NOMO-1 (cell line): ENCODE measurements at regions not wholly inside any gene's neighbourhood (a gene's known extent, or its start where the extent isn't known, plus 50 kb on each side); places are given as distances from the start of the nearest gene placed in this dataset.
"Not testable (repeated sequence)": the region's sequence is repeated elsewhere in the genome, so short reads cannot be mapped to it uniquely, and the experiment has no call there.

Experiments used
- DNase-seq, 2 experiments: peaks; one replicate each; lab custom pipeline; 2025; ENCODE audit not compliant: unreplicated experiment in 2 of 2; lab: John Stamatoyannopoulos, UW

DNA sequence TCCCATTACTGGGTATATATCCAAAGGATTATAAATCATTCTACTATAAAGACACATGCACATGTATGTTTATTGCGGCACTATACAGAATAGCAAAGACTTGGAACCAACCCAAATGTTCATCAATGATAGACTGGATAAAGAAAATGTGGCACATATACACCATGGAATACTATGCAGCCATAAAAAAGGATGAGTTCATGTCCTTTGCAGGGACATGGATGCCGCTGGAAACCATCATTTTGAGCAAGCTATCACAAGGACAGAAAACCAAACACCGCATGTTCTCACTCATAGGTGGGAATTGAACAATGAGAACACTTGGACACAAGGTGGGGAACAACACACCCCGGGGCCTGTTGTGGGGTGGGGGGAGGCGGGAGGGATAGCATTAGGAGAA, 57.0 kb upstream of the NEUROD1 start:
- DNase-seq, result not testable (repeated sequence)

DNA sequence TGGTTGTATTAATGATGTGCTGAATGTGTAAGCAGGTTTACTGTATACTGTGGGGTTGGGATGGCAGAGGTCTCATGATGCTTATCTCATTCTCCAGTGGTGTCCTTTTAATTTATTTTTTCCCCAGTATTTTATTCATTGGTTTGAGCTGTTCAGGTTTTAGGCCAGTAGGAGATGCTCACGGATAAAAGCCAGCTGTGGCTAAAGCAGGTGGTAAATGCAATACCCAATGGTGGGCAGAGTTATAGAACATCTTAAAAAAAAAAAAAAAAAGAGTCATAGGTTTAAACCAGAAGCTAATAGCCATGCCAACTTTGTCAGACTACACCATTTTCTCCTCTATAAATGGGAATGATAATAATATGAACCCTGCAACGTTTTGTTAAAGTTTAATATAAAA, 57.8 kb upstream of the NEUROD1 start:
- DNase-seq, result peak in 1 of 2 experiments; percentile 3

DNA sequence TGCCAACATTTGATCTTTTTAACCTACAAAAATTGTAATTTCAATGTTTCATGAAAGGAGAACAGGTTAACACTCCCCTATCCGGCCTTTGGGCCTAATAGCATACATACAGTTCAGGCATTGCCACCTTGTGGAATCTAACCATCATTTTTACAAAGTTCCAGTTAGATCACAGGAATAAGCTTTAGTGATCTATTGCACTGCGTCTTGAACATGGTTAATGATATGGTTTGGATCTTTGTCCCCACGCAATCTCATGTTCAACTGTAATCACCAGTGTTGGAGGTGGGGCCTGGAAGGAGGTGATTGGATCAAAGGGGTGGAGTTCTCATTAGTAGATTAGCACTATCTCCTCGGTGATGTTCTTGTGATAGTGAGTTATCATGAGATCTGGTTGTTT, 58.2 kb upstream of the NEUROD1 start:
- DNase-seq, result no peak

DNA sequence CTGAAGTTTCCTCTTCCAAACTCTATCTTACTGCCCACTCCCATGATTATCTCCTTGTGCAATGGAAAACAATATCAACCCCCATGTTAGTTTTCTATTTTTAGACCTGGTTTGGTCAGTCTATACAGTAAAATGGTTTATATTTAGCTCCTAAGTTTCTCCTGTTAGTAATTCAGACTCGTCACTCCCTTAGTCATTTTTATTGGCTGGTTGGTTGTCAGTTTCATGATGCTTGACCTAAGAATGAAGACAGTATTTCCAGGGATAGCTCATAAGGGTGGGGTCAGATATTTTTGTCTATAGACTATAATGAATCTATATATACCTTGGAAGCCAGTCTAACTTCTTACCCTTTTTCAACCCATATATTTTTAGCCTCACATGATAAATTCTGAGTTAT, 61.4 kb upstream of the NEUROD1 start:
- no peak for DNase-seq

DNA sequence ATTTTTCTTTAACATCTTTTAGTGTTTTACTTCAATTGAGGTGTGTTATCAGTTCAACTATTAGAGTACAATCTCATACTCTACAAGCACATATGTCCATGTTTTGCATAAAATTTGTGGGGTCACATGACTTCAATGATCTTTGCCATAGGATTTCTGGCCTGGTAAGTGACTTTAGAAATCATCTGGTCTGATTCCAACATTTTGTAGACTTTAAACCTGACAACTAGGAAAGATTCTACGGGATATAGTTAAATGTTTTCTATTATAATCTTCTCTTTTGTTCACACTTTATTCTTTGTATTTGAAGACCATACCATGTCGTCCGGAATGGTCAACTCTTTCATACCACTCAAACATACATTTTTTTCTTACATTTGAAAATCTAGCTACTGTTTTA, 62.0 kb upstream of the NEUROD1 start:
- no peak for DNase-seq

DNA sequence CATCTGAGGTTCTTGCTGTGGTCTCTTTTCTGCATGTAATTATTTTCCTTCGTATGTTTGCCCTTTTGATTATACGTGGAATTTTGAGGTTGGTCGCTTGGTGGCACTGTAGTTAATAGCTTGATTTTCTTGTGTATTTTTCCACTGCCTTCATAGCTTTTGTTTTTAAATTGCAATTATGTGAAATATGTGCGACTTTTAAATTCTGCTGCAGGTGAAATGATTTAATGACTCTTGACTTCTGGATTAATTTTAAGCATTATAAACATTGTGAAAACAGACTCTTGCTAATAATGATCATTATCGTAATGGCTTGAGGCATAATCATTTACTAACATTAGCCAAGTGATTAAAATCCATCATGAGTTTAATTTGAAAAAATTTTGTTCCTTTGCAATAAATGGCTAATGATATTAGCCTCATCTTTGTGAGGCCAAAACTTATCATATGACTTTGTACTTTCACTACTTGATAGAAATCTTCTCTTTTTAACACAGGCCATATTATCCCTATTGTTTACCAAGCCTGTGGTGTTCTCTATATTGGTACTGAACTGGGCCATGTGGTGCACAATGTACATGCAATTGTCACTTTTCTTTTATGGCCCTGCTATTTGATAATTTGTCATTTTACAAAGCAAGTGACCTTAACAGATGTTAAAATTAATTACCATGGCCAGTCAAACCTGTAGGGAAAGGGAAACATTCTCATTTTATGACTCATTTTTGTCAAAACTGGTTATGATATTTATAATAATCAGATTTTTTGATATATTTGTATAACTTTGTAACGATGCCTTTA, 62.8 kb upstream of the NEUROD1 start:
- peak; percentile 18 to 70 for DNase-seq

DNA sequence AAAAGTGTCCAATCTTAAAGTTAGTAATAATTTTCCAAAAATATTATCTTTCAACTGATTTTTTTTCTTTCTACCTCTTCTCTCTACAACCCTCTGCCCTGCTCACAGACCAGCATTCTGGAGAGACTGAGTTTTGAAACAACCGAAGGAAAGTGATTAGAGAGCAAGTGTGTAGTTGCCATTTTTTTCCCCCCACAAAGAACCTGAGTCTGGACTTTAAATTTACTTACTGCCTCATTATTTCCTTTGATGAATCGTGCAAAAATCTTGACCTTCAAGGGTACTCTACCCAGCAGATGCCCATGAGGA, 63.4 kb upstream of the NEUROD1 start:
- DNase-seq, result no peak

DNA sequence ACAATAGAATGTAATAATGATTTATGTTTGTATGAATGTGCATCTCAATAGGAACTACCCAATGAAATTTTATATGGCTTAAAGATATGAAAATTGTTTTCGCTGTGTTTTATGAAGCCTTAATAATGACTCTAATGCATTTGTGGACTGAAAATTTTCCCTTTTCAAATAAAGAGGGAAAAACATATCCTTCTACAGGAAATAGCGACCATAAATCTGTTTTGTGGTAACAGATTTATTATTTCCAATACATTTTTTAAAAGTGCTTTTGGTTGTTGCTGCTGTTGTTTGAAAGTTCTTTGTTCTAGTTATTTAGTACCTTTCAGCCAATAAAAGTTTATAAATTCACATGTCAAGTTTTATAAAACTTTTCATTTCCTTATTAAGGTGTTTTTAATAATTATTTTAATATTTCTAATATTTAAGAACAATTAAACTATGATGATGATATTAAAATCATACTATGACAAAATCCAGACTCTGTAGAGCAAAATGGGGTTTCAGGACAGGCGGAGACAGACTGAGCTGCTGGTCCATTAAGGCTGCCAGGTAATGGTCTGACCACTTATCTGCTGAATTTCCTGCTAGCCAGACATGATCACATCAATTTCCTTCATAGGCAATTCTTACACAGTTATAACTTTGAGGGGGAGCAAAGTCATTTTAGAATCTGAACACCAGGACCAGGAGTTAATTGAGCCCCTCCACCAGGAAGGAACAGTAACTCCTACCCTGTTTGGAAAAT, 65.7 kb upstream of the NEUROD1 start:
- DNase-seq, result no peak

DNA sequence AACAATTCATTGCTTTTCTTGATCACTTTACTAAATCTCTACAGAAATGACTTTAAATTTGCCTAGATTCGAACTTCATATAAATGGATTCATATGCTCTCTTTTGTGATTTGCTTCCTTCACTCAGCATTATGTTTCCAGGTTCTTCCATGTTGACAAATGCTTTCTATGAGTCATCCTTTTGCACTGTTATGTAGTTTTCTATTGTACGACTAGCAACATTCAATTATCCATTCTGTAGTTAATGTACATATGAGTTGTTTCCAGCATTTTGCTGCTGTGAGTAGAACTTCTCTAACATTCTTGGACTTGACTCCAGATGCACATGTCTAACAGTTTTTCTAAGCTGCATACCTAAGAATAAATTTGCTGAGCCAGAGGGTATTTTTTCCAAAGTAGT, 66.5 kb upstream of the NEUROD1 start:
- DNase-seq, result no peak

DNA sequence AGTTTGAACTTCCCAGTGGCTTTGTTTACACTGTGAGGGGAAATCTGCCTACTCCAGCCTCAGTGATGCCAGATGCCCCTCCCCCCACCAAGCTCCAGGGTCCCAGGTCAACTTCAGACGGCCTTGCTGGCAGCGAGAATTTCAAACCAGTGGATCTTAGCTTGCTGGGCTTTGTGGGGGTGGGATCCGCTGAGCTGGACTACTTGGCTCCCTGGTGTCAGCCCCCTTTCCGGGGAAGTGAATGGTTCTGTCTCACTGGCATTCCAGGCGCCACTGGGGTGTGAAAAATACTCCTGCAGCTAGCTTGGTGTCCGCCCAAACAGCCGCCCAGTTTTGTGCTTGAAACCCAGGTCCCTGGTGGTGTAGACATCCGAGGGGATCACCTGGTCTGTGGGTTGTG, 70.0 kb upstream of the NEUROD1 start:
- no peak for DNase-seq

DNA sequence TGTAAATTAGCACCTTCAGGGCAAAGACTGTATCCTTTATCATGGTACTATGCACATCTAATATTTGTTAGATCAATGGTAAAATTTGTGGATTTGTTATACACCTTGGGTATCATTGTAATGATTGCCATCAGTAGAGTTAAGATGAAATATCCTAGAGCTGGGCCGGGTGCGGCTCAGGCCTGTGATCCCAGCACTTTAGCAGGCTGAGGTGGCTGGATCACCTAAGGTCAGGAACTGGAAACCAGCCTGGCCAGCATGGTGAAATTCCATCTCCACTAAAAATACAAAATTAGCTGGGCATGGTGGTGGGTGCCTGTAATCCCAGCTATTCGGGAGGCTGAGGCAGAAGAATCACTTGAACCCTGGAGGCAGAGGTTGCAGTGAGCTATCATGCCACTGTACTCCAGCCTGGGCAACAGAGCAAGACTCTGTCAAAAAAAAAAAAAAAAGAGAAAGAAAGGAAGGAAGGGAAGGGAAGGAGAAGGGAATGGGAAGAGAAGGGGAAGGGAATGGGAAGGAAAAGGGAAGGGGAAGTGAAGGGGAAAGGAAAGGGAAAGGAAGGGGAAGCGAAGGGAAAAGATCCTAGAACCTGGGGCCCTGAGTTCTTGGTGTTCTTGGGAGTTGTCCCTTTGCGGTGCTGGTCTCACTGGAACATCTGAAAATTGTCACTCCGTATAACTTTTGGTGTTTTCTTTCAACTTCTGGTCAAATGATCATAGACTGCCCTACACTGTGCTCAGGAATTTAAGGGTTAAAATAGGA, 71.1 kb upstream of the NEUROD1 start:
- no peak for DNase-seq

DNA sequence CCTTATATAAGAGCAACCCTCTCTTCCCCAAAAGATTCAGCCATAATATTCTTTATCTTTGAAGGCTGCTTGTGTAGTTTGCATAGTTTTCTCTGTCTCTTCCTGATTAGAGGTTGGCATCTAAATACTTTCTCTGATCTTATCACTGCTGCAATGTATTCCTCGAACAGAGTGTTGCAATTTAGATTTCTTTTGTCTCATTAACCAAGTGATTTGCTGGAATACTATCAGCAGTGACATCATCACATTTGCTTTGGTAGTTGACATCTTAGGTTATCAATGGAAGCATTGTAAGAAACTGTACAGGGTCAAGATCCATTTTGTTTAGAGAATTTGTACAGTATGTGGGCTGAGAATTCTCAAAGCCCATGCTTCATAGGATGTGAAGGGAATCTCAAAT, 72.0 kb upstream of the NEUROD1 start:
- DNase-seq, result no peak

DNA sequence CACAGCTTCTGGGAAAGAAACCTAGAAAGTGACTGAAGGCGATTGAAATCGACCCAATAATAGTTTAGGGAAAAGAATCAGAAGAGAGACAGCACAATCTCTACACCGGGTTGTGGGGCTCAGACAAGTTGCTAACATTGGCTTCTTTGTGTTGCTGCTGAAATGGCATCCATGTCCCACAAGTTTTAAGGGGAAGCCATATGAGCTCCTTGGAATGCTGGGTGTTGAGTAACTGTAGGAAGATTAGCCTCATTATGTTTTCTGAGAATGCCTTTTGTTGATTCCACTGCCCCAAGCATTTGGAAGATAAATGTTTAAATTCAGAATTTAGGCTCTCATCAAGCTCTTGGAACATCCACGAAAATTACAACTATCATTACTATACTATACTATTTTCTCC, 73.4 kb upstream of the NEUROD1 start:
- DNase-seq, result no peak

DNA sequence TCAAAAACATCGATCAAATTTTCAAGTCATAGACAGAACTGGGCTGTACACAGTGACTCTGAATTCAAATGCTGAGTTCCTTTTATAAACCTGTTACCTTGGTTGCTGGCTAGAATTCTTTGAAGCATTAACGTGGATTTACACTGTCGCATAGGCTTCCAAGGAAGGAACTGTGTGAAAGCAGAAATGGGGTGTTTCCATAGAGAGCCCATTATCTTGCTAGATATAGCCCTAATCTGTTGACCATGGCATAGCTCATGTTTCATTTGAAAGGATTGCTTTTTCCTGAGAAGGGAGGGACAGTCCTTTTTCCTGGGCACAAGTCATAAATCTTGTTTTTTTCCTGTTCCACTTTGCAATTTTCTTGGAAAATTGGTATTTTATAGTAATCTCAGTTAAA, 73.8 kb upstream of the NEUROD1 start:
- no peak for DNase-seq

DNA sequence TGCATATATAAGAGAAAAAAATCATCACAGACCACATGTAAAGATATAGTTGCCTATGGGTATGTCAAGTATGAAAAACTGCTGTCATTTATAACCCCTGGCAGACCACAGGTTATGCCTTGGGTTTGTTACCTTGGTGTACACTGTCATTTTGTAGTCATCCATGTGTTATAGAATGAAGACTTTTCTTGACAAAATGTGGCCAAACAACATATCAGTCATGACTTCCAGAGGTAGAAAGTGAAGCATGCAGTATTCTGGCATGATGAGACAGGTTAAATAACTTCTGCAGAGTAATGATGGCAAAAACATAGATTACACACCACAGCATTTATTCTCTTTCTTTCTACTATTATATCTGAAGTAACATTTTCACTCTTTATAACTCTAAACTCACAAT, 74.9 kb upstream of the NEUROD1 start:
- no peak for DNase-seq

DNA sequence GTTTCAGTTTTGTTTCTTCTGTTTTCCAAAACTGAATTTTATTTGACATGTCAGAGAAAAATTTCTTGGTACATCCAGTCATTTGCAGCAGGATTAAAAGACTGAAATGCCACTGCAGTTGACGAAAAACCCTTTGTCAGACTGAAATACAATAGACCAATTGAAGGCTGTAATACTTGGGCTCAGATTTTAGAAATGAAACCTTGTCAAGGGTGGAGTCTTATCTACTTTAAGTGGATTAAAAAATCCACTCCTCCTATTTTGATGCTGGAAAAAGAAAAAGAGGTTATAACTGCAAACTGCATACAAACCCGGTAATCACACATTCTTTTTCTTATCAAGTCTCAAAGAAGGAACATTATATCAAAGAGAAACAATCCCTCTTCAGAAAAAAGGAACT, 80.2 kb upstream of the NEUROD1 start:
- no peak for DNase-seq

DNA sequence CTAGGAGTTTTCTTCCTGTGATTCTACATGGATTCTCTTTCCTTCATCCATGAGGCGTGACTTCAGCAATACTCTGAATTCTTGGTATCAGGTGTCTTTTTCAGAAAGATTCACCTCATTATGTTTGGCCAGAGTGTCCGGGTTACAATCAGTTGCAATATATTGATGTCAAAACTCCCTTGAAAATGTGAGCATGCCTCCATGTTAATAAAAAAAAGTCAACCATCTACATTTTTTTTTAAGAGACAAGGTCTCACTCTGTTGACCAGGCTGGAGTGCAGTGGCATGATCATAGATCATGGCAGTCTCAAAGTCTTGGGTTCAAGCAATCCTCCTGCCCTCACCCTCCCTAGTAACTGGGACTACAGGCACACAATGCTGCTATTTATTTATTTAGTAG, 80.9 kb upstream of the NEUROD1 start:
- no peak for DNase-seq

DNA sequence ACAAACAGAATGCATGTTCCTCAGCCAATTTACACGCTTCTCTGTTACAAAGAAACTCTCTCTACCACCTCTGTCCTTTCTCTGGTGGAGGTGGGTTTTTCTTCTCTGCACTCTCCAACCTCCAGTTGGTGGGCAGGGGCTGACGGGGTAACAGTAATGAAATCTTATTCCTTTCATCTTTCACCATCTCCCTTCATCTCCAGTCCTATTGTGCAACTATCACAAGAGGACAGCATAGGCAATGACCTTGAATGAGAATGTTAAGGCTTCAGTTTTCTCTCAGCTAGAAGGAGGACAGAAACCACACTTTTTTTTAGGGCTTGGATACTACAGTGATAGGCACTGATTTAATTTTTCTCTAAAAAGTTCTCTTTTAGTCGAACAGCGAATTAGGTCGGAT, 81.7 kb upstream of the NEUROD1 start:
- DNase-seq, result no peak

DNA sequence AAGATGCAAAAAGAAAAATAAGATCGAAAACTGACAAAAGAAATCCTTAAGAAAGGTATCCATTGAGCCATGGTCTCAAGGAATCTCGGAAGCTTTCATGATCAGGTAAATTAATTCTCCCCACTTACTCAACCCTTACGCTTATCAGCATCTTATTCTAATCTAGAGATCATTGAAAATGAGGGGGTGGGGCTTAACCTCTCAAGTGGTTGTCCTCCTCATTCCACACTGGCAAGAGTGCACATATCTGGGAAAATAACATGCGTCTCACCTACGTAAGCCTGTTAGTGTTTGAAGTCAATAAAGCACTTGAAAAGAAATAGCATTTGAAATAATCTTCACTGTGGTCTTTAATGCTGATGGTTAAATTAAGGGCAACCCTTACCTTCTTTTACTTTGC, 82.5 kb upstream of the NEUROD1 start:
- DNase-seq, result no peak

DNA sequence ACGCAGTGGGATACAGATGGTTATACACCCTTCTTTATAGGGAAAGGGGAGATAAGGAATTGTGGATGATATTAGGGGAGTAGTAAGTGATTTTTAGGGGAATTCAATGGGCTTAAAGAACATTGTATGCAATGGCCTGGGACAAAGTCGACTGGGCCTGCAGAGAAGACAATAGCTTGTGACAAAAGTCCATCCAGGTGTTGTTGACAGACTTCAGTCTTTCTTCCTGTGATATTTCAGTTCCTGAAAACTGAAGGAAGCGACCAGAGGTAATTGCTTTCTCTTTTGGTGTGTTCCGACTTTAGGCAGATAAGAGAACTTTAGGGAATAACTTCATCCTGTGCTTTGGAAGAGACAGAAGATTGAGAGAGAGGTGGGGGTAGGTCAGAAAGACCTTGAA, 83.1 kb upstream of the NEUROD1 start:
- no peak for DNase-seq

DNA sequence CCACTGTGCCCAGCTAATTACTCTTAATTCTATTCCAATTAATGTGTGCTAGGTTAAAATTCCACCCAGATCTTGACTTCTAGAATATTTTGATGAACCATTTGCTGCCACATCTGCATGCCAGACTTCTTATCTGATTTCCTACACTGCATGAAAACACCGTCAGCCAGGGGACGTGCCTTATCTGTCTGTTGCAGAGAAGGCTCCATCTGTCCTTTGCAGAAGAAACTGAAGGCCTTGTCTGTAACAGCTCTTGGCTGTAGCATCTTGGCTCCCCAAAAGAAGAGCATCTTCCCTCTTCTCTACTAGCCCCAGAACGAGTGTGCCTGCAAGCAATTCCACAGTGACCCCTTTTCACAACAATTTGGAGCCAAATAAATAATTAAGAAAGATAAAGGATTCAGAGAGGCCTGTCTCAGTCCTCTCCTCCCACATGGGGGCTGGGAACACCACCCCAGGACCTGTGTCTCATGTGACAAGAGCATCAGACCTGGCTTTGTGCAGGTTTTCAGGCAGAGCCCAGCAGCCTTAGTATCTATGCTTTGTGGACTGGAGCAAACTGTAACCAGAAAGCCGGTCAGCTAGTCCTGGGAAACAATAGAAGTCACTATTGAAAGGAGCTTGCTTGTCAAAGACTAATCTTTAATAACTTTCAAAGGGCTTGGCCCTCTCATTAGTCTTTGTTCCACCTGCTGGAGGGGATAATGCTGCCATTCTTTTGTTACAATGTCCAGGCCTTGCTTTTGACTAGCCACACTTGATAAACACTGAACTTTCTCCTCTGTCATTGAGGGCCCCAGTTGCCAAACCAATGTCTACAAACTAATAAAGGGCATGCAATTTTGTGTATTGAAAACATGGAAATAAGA, 84.0 kb upstream of the NEUROD1 start:
- no peak for DNase-seq
